HCT116 (cell line): ENCODE measurements at regions not wholly inside any gene's neighbourhood (a gene's known extent, or its start where the extent isn't known, plus 50 kb on each side); places are given as distances from the start of the nearest gene placed in this dataset.

Experiments used
- CBX3 ChIP-seq: IDR thresholded peaks from 2 replicates; pipeline ENCODE4 v1.6.1; 2012; ENCODE audit warnings: low read depth
- ELF1 ChIP-seq: IDR thresholded peaks from 2 replicates; pipeline ENCODE4 v1.6.1; 2012; ENCODE audit warnings: low read depth, borderline replicate concordance
- POLR2AphosphoS5 ChIP-seq: IDR thresholded peaks from 2 replicates; pipeline ENCODE4 v1.6.1; 2011; ENCODE audit warnings: mild to moderate bottlenecking, low read depth, low read length, moderate library complexity
- TCF7L2 ChIP-seq: IDR thresholded peaks from 2 replicates; pipeline ENCODE4 v1.7.0; 2011; ENCODE audit warnings: borderline replicate concordance, inconsistent platforms; ENCODE audit not compliant: insufficient read depth, insufficient read length; ENCODE audit errors: extremely low read depth
- TF ChIP-seq, protein P1 (sequence below): IDR thresholded peaks from 2 replicates; pipeline ENCODE4 v1.6.1; 2012; ENCODE audit warnings: low read depth

DNA sequence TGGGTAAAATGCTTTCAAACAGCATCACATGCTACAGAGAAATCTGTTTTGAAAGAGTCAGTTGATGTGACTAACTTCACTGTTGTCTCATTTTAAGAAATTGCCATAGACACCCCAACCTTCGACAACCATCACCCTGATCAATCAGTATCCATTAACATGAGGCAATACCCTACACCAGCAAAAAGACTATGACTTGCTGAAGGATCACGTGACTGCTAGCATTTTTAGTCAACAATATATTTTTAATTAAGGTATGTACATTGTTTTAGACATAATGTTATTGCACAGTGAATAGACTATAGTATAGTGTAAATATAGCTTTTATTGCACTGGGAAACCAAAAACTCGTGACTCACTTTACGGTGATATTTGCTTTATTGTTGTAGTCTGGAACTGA lies 200.0 kb upstream of the ARHGAP24 start:
- TF ChIP-seq POLR2AphosphoS5 (no peak), TCF7L2 (no peak), CBX3 (no peak), ELF1 (no peak)
- TF ChIP-seq, protein P1, sequence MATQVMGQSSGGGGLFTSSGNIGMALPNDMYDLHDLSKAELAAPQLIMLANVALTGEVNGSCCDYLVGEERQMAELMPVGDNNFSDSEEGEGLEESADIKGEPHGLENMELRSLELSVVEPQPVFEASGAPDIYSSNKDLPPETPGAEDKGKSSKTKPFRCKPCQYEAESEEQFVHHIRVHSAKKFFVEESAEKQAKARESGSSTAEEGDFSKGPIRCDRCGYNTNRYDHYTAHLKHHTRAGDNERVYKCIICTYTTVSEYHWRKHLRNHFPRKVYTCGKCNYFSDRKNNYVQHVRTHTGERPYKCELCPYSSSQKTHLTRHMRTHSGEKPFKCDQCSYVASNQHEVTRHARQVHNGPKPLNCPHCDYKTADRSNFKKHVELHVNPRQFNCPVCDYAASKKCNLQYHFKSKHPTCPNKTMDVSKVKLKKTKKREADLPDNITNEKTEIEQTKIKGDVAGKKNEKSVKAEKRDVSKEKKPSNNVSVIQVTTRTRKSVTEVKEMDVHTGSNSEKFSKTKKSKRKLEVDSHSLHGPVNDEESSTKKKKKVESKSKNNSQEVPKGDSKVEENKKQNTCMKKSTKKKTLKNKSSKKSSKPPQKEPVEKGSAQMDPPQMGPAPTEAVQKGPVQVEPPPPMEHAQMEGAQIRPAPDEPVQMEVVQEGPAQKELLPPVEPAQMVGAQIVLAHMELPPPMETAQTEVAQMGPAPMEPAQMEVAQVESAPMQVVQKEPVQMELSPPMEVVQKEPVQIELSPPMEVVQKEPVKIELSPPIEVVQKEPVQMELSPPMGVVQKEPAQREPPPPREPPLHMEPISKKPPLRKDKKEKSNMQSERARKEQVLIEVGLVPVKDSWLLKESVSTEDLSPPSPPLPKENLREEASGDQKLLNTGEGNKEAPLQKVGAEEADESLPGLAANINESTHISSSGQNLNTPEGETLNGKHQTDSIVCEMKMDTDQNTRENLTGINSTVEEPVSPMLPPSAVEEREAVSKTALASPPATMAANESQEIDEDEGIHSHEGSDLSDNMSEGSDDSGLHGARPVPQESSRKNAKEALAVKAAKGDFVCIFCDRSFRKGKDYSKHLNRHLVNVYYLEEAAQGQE: no peak
